GM23338 (cell line): ENCODE measurements at regions not wholly inside any gene's neighbourhood (a gene's known extent, or its start where the extent isn't known, plus 50 kb on each side); places are given as distances from the start of the nearest gene placed in this dataset.

Source experiments
- CREB1 ChIP-seq: fragments of 250-450 bp; sonication (Bioruptor Pico); IDR thresholded peaks from 2 replicates; pipeline ENCODE4 v1.5.0; 2020; ENCODE audit warnings: low read depth, mild to moderate bottlenecking, moderate library complexity
- CTCF ChIP-seq, 2 experiments: fragments of 200-600 bp in 1 of 2; sonication (generic) in 1 of 2; conservative IDR thresholded peaks; 2 replicates each; pipeline versions ENCODE4 v1.5.1 to v1.6.1; 2016 to 2017; ENCODE audit warnings: antibody characterized with exemption in 2 of 2, low read depth in 2 of 2, mild to moderate bottlenecking in 2 of 2, moderate library complexity in 1 of 2
- ETS1 ChIP-seq: IDR thresholded peaks from 2 replicates; pipeline ENCODE4 v1.6.1; 2016; ENCODE audit warnings: antibody characterized with exemption
- EZH2 ChIP-seq: fragments of 200-600 bp; sonication (generic); IDR thresholded peaks from one replicate; pipeline ENCODE4 v1.8.0; 2017; ENCODE audit warnings: antibody characterized with exemption, mild to moderate bottlenecking, low read depth; ENCODE audit not compliant: unreplicated experiment
- EZH2phosphoT487 ChIP-seq: fragments of 200-600 bp; sonication (generic); IDR thresholded peaks from one replicate; pipeline ENCODE4 v1.8.1; 2018; ENCODE audit warnings: antibody characterized with exemption; ENCODE audit not compliant: unreplicated experiment
- JUNB ChIP-seq: IDR thresholded peaks from one replicate; pipeline ENCODE4 v1.6.1; 2016; ENCODE audit warnings: antibody characterized with exemption; ENCODE audit not compliant: unreplicated experiment
- POLR2AphosphoS5 ChIP-seq: IDR thresholded peaks from 2 replicates; pipeline ENCODE4 v1.6.1; 2016; ENCODE audit warnings: antibody characterized with exemption, low read depth
- REST ChIP-seq: IDR thresholded peaks from one replicate; pipeline ENCODE4 v1.6.1; 2018; ENCODE audit warnings: antibody characterized with exemption; ENCODE audit not compliant: unreplicated experiment
- STAT1 ChIP-seq: IDR thresholded peaks from one replicate; pipeline ENCODE4 v1.6.1; 2016; ENCODE audit warnings: antibody characterized with exemption; ENCODE audit not compliant: unreplicated experiment

GRCh38 chr5:174825587-174825986 is 101.2 kb downstream of the MSX2 start:
- no peak for TF ChIP-seq POLR2AphosphoS5
- no peak for TF ChIP-seq CTCF (conservative IDR thresholded peaks at IDR 0.05; ENCODE audit: low read depth in 2 of 2)
- TF ChIP-seq EZH2phosphoT487 = no peak
- TF ChIP-seq EZH2 = no peak
- no peak for TF ChIP-seq ETS1
- no peak for TF ChIP-seq REST
- TF ChIP-seq CREB1 = no peak
- no peak for TF ChIP-seq JUNB
- no peak for TF ChIP-seq STAT1
